ENCODE measurements at regions not wholly inside any gene's neighbourhood (a gene's known extent, or its start where the extent isn't known, plus 50 kb on each side); places are given as distances from the start of the nearest gene placed in this dataset.
A peak's percentile ranks its signal among the peaks of the same experiment; 100 is the strongest.

- no peak for DNase-seq (ENCODE audit: low read depth)
These were observed 123.6 kb upstream of the GALNT15 start for GRCh38 chr3:16050641-16051467.

- DNase-seq (ENCODE audit: low read depth): no peak
These were observed 122.8 kb upstream of the GALNT15 start for GRCh38 chr3:16051691-16052090.

GRCh38 chr3:16052964-16053363 is 121.5 kb upstream of the GALNT15 start:
- no peak for DNase-seq (ENCODE audit: low read depth)

- peak; percentile 39 for DNase-seq (ENCODE audit: low read depth)
These were observed 120.7 kb upstream of the GALNT15 start for GRCh38 chr3:16053794-16054193.

- DNase-seq (ENCODE audit: low read depth): no peak
These were observed 118.8 kb upstream of the GALNT15 start for GRCh38 chr3:16055606-16056211.

- peak; percentile 79 for DNase-seq (ENCODE audit: low read depth)
These were observed 118.3 kb upstream of the GALNT15 start for GRCh38 chr3:16056217-16056616.

GRCh38 chr3:16058521-16058920 is 116.0 kb upstream of the GALNT15 start:
- no peak for DNase-seq (ENCODE audit: low read depth)

GRCh38 chr3:16059081-16059537 is 115.4 kb upstream of the GALNT15 start:
- peak; percentile 48 for DNase-seq (ENCODE audit: low read depth)

GRCh38 chr3:16059711-16060357 is 114.6 kb upstream of the GALNT15 start:
- no peak for DNase-seq (ENCODE audit: low read depth)

GRCh38 chr3:16060358-16060852 is 114.1 kb upstream of the GALNT15 start:
- peak; percentile 97 for DNase-seq (ENCODE audit: low read depth)

GRCh38 chr3:16060945-16061344 is 113.5 kb upstream of the GALNT15 start:
- peak; percentile 43 for DNase-seq (ENCODE audit: low read depth)

- no peak for DNase-seq (ENCODE audit: low read depth)
These were observed 113.0 kb upstream of the GALNT15 start for GRCh38 chr3:16061491-16061890.

- DNase-seq (ENCODE audit: low read depth): no peak
These were observed 110.9 kb upstream of the GALNT15 start for GRCh38 chr3:16063603-16064002.

GRCh38 chr3:16064642-16065414 is 109.7 kb upstream of the GALNT15 start:
- peak; percentile 90 for DNase-seq (ENCODE audit: low read depth)

- no peak for DNase-seq (ENCODE audit: low read depth)
These were observed 107.9 kb upstream of the GALNT15 start for GRCh38 chr3:16066545-16066944.

- DNase-seq (ENCODE audit: low read depth): no peak
These were observed 107.5 kb upstream of the GALNT15 start for GRCh38 chr3:16066975-16067374.

GRCh38 chr3:16067837-16068471 is 106.5 kb upstream of the GALNT15 start:
- no peak for DNase-seq (ENCODE audit: low read depth)

GRCh38 chr3:16069149-16069922 is 105.1 kb upstream of the GALNT15 start:
- peak; percentile 52 for DNase-seq (ENCODE audit: low read depth)

- no peak for DNase-seq (ENCODE audit: low read depth)
These were observed 103.8 kb upstream of the GALNT15 start for GRCh38 chr3:16070707-16071106.

- peak; percentile 57 for DNase-seq (ENCODE audit: low read depth)
These were observed 103.3 kb upstream of the GALNT15 start for GRCh38 chr3:16071206-16071605.
